Astrocyte (in vitro differentiated cells and primary cell): ENCODE measurements at regions not wholly inside any gene's neighbourhood (a gene's known extent, or its start where the extent isn't known, plus 50 kb on each side); places are given as distances from the start of the nearest gene placed in this dataset.

Experiments
- DNase-seq: peaks from one replicate; pipeline ENCODE4 v3.0.0-alpha.2; 2010; ENCODE audit warnings: low read depth
- FAIRE-seq: peaks from 2 replicates; lab custom pipeline; 2011; peaks lifted over from hg19 to GRCh38; lab: Jason Lieb, UNC
- H2AFZ ChIP-seq: 2 replicates; pipeline ENCODE4 v1.6.0; 2012; ENCODE audit warnings: low read depth, low read length, inconsistent platforms
- H3K27ac ChIP-seq: 2 replicates; pipeline ENCODE4 v1.5.1; 2011; ENCODE audit warnings: low read depth, low read length, inconsistent platforms
- H3K27me3 ChIP-seq: 2 replicates; pipeline ENCODE4 v1.6.0; 2011; ENCODE audit warnings: low read length, inconsistent platforms; ENCODE audit not compliant: insufficient read depth
- H3K36me3 ChIP-seq: 2 replicates; pipeline ENCODE4 v1.5.1; 2011; ENCODE audit warnings: low read length, inconsistent platforms; ENCODE audit not compliant: insufficient read depth
- H3K4me1 ChIP-seq: 2 replicates; pipeline ENCODE4 v1.5.1; 2011; ENCODE audit warnings: low read length, inconsistent platforms; ENCODE audit not compliant: insufficient read depth
- H3K4me2 ChIP-seq: 2 replicates; pipeline ENCODE4 v1.6.0; 2012; ENCODE audit warnings: low read length, inconsistent platforms
- H3K4me3 ChIP-seq: 2 replicates; pipeline ENCODE4 v1.5.1; 2011; ENCODE audit warnings: low read depth, mild to moderate bottlenecking, low read length, inconsistent platforms; ENCODE audit not compliant: insufficient read depth
- H3K79me2 ChIP-seq: 2 replicates; pipeline ENCODE4 v1.6.0; 2012; ENCODE audit warnings: mild to moderate bottlenecking, low read length, inconsistent platforms; ENCODE audit not compliant: insufficient read depth
- H3K9ac ChIP-seq: 2 replicates; pipeline ENCODE4 v1.6.0; 2012; ENCODE audit warnings: mild to moderate bottlenecking, low read length, inconsistent platforms
- H3K9me3 ChIP-seq: 2 replicates; pipeline ENCODE4 v1.5.1; 2012; ENCODE audit warnings: low read depth, mild to moderate bottlenecking, low read length, inconsistent platforms; ENCODE audit not compliant: insufficient read depth
- H4K20me1 ChIP-seq: 2 replicates; pipeline ENCODE4 v1.6.0; 2012; ENCODE audit warnings: low read length, inconsistent platforms; ENCODE audit not compliant: insufficient read depth
- H3K27ac Mint-ChIP-seq: one replicate; pipeline ENCODE4 v1.8.0; 2021; ENCODE audit warnings: mild to moderate bottlenecking, mixed read lengths; ENCODE audit not compliant: unreplicated experiment
- H3K27me3 Mint-ChIP-seq: one replicate; pipeline ENCODE4 v1.8.0; 2021; ENCODE audit warnings: low read depth, mixed read lengths; ENCODE audit not compliant: unreplicated experiment
- H3K36me3 Mint-ChIP-seq: one replicate; pipeline ENCODE4 v1.8.0; 2021; ENCODE audit warnings: low read depth, mixed read lengths; ENCODE audit not compliant: unreplicated experiment
- H3K4me1 Mint-ChIP-seq: one replicate; pipeline ENCODE4 v1.8.0; 2021; ENCODE audit warnings: low read depth, mixed read lengths; ENCODE audit not compliant: unreplicated experiment
- H3K4me3 Mint-ChIP-seq: one replicate; pipeline ENCODE4 v1.8.0; 2021; ENCODE audit warnings: mild to moderate bottlenecking, moderate library complexity, mixed read lengths; ENCODE audit not compliant: unreplicated experiment
- H3K9me3 Mint-ChIP-seq: one replicate; pipeline ENCODE4 v1.8.0; 2021; ENCODE audit warnings: mild to moderate bottlenecking, mixed read lengths; ENCODE audit not compliant: unreplicated experiment
- CTCF ChIP-seq: IDR thresholded peaks from 2 replicates; pipeline ENCODE4 v1.5.1; 2011; ENCODE audit warnings: low read depth, mild to moderate bottlenecking, inconsistent platforms, low read length, moderate library complexity; ENCODE audit not compliant: insufficient read depth
- EZH2 ChIP-seq: IDR thresholded peaks from 2 replicates; pipeline ENCODE4 v1.6.1; 2012; ENCODE audit warnings: mild to moderate bottlenecking, low read length, inconsistent platforms; ENCODE audit not compliant: insufficient read depth

- no peak overlapping the region for H3K27ac Mint-ChIP-seq
- Histone ChIP-seq H3K36me3 (no peaks in the 10 kb centered on the region), H3K27ac (no peak overlapping the region), H3K9ac (no peak overlapping the region), H3K4me2 (no peak overlapping the region), H3K27me3 (no peaks in the 10 kb centered on the region), H3K9me3 (peaks cover 3% of the 10 kb centered on the region), H3K4me1 (no peaks in the 10 kb centered on the region), H2AFZ (no peak overlapping the region), H3K4me3 (no peak overlapping the region), H3K79me2 (no peaks in the 10 kb centered on the region), H4K20me1 (no peaks in the 10 kb centered on the region)
- FAIRE-seq (no peak), DNase-seq (no peak)
- no peak overlapping the region for H3K4me3 Mint-ChIP-seq
- peaks cover 3% of the 10 kb centered on the region for H3K9me3 Mint-ChIP-seq
- H3K36me3 Mint-ChIP-seq: no peaks in the 10 kb centered on the region
- peaks cover 2% of the 10 kb centered on the region for H3K27me3 Mint-ChIP-seq
- H3K4me1 Mint-ChIP-seq: peaks cover 11% of the 10 kb centered on the region
- TF ChIP-seq EZH2 (no peak), CTCF (no peak)
Measured at GRCh38 chr7:106566196-106566595, 94.8 kb downstream of the CCDC71L start.

- Histone ChIP-seq H3K9ac (no peak overlapping the region), H3K4me2 (no peak overlapping the region), H2AFZ (no peak overlapping the region), H3K79me2 (no peaks in the 10 kb centered on the region), H3K27me3 (no peaks in the 10 kb centered on the region), H3K4me1 (no peaks in the 10 kb centered on the region), H4K20me1 (no peaks in the 10 kb centered on the region), H3K36me3 (no peaks in the 10 kb centered on the region), H3K4me3 (no peak overlapping the region), H3K9me3 (peaks cover 3% of the 10 kb centered on the region), H3K27ac (no peak overlapping the region)
- TF ChIP-seq CTCF (no peak), EZH2 (no peak)
- DNase-seq: no peak
- peaks cover 11% of the 10 kb centered on the region for H3K4me1 Mint-ChIP-seq
- H3K4me3 Mint-ChIP-seq: no peak overlapping the region
- no peak for FAIRE-seq
- H3K27ac Mint-ChIP-seq: no peak overlapping the region
- peaks cover 3% of the 10 kb centered on the region for H3K9me3 Mint-ChIP-seq
- H3K27me3 Mint-ChIP-seq: peaks cover 2% of the 10 kb centered on the region
- H3K36me3 Mint-ChIP-seq: no peaks in the 10 kb centered on the region
Measured at GRCh38 chr7:106565428-106565827, 95.5 kb downstream of the CCDC71L start.

GRCh38 chr7:106563466-106564150 is 97.3 kb downstream of the CCDC71L start:
- FAIRE-seq: no peak
- Histone ChIP-seq H3K9me3 (peaks cover 3% of the 10 kb centered on the region), H3K79me2 (no peaks in the 10 kb centered on the region)

More at GRCh38 chr7:106563466-106564150, 97.3 kb downstream of the CCDC71L start:
- H2AFZ ChIP-seq: no peak overlapping the region
- Mint-ChIP-seq H3K27ac (no peak overlapping the region), H3K4me3 (no peak overlapping the region), H3K36me3 (no peaks in the 10 kb centered on the region), H3K9me3 (peaks cover 2% of the 10 kb centered on the region), H3K27me3 (peaks cover 4% of the 10 kb centered on the region), H3K4me1 (peaks cover 3% of the 10 kb centered on the region)
- no peaks in the 10 kb centered on the region for H3K4me1 ChIP-seq
- no peak overlapping the region for H3K4me3 ChIP-seq
- TF ChIP-seq CTCF (no peak), EZH2 (no peak)
- H3K9ac ChIP-seq: no peak overlapping the region
- H4K20me1 ChIP-seq: no peaks in the 10 kb centered on the region
- no peak overlapping the region for H3K4me2 ChIP-seq
- no peaks in the 10 kb centered on the region for H3K36me3 ChIP-seq
- H3K27ac ChIP-seq: no peak overlapping the region
- DNase-seq: no peak
- H3K27me3 ChIP-seq: no peaks in the 10 kb centered on the region
